ENCODE measurements at regions not wholly inside any gene's neighbourhood (a gene's known extent, or its start where the extent isn't known, plus 50 kb on each side); places are given as distances from the start of the nearest gene placed in this dataset. TPM values are rescaled to one million over a fixed set of nuclear protein-coding genes. Genes with fewer than 3 reads are reported as not detected.

- no peak for DNase-seq
These were observed 78.7 kb upstream of the PDE5A start for GRCh38 chr4:119707336-119707735.

- no peak for DNase-seq
These were observed 78.2 kb upstream of the PDE5A start for GRCh38 chr4:119706804-119707203.

- no peak for DNase-seq
These were observed 69.3 kb upstream of the PDE5A start for GRCh38 chr4:119697887-119698393.

- DNase-seq, result no peak
These were observed 68.4 kb upstream of the PDE5A start for GRCh38 chr4:119696963-119697362.

- no peak for DNase-seq
These were observed 66.6 kb upstream of the PDE5A start for GRCh38 chr4:119695216-119695615.

- no peak for DNase-seq
These were observed 64.5 kb upstream of the PDE5A start for GRCh38 chr4:119693126-119693525.

- DNase-seq, result no peak
These were observed 63.4 kb upstream of the PDE5A start for GRCh38 chr4:119692001-119692400.

- no peak for DNase-seq
These were observed 62.3 kb upstream of the PDE5A start for GRCh38 chr4:119690871-119691270.

GRCh38 chr4:119688446-119688845 is 59.8 kb upstream of the PDE5A start:
- no peak for DNase-seq

- no peak for DNase-seq
These were observed 55.9 kb upstream of the PDE5A start for GRCh38 chr4:119684463-119684862.

GRCh38 chr4:119683518-119683917 is 54.9 kb upstream of the PDE5A start:
- peak; percentile 7 for DNase-seq

GRCh38 chr4:119682099-119682498 is 53.5 kb upstream of the PDE5A start:
- DNase-seq, result no peak

- no peak for DNase-seq
These were observed 50.6 kb upstream of the PDE5A start for GRCh38 chr4:119679251-119679650.

- DNase-seq, result no peak
These were observed 50.2 kb upstream of the PDE5A start for GRCh38 chr4:119678761-119679160.

Small RNA genes in the stretch of these regions (small RNA-seq; reads per million reads assigned to genes)
- gene RF00019 (ENCODE audit: low replicate concordance), result not detected

Measured in tongue (tissue), 2 donors.